Osteocyte (in vitro differentiated cells): ENCODE measurements at regions not wholly inside any gene's neighbourhood (a gene's known extent, or its start where the extent isn't known, plus 50 kb on each side); places are given as distances from the start of the nearest gene placed in this dataset.
"Not testable (repeated sequence)": the region's sequence is repeated elsewhere in the genome, so short reads cannot be mapped to it uniquely, and the experiment has no call there.

Source experiments
- DNase-seq: peaks from one replicate; pipeline ENCODE4 v3.0.0; 2021; ENCODE audit warnings: mixed read lengths; ENCODE audit not compliant: unreplicated experiment; ENCODE audit errors: extremely low spot score
- H3K27ac Mint-ChIP-seq: one replicate; pipeline ENCODE4 v1.8.0; 2021; ENCODE audit warnings: mild to moderate bottlenecking, mixed read lengths; ENCODE audit not compliant: unreplicated experiment
- H3K27me3 Mint-ChIP-seq: one replicate; pipeline ENCODE4 v1.8.0; 2021; ENCODE audit warnings: mixed read lengths; ENCODE audit not compliant: unreplicated experiment
- H3K36me3 Mint-ChIP-seq: one replicate; pipeline ENCODE4 v1.8.0; 2021; ENCODE audit warnings: mixed read lengths; ENCODE audit not compliant: unreplicated experiment
- H3K4me1 Mint-ChIP-seq: one replicate; pipeline ENCODE4 v1.8.0; 2021; ENCODE audit warnings: mixed read lengths; ENCODE audit not compliant: unreplicated experiment
- H3K4me3 Mint-ChIP-seq: one replicate; pipeline ENCODE4 v1.8.0; 2021; ENCODE audit warnings: mild to moderate bottlenecking, moderate library complexity, mixed read lengths; ENCODE audit not compliant: unreplicated experiment
- H3K9me3 Mint-ChIP-seq: one replicate; pipeline ENCODE4 v1.8.0; 2021; ENCODE audit warnings: mixed read lengths; ENCODE audit not compliant: unreplicated experiment
- TF ChIP-seq, protein P1 (sequence below): fragments of 200-600 bp; sonication (generic); IDR thresholded peaks from 2 replicates; pipeline ENCODE4 v1.5.0; 2021; ENCODE audit warnings: antibody characterized with exemption, mild to moderate bottlenecking, moderate library complexity

DNA sequence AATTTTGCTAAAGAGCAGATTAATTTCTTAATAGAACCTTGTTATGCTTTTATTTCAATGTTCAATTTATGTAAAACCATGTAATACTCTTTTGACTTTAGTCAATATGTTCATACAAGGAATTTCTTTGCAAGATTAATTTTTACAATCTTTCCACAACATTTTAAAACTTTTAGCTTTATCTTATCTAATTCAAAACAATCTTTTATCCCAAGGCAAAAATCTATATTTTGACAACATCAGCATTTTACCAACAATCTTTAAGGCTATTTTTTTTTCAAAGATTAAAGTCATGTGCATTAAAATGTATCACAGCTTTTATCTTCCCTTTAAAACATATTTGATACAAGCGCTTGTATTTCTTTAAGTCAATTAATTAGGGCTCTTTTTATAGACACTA lies 914.7 kb downstream of the PLOD2 start:
- Mint-ChIP-seq H3K9me3 (peaks cover 33% of the 10 kb centered on the region), H3K4me1 (peaks cover 9% of the 10 kb centered on the region), H3K4me3 (no peak overlapping the region), H3K36me3 (no peaks in the 10 kb centered on the region), H3K27me3 (peaks cover 4% of the 10 kb centered on the region), H3K27ac (no peak overlapping the region)
- TF ChIP-seq, protein P1, sequence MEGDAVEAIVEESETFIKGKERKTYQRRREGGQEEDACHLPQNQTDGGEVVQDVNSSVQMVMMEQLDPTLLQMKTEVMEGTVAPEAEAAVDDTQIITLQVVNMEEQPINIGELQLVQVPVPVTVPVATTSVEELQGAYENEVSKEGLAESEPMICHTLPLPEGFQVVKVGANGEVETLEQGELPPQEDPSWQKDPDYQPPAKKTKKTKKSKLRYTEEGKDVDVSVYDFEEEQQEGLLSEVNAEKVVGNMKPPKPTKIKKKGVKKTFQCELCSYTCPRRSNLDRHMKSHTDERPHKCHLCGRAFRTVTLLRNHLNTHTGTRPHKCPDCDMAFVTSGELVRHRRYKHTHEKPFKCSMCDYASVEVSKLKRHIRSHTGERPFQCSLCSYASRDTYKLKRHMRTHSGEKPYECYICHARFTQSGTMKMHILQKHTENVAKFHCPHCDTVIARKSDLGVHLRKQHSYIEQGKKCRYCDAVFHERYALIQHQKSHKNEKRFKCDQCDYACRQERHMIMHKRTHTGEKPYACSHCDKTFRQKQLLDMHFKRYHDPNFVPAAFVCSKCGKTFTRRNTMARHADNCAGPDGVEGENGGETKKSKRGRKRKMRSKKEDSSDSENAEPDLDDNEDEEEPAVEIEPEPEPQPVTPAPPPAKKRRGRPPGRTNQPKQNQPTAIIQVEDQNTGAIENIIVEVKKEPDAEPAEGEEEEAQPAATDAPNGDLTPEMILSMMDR = no peak
- DNase-seq = no peak

DNA sequence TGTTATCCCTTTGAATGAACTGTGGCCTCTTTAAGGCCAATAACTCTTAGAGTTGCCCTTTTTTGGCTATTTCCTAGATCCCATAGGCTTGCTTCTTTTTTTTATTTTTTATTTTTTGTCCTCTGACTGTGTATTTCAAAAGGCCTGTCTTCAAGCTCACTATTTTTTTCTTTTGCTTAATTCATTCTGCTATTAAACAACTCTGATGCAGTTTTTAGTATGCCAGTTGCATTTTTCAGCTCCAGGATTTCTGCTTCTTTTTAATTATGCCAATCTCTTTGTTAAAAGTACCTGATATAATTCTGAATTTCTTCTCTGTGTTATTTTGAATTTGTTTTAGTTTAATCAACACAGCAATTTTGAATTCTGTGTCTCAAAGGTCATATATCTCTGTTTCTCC lies 912.1 kb downstream of the PLOD2 start:
- TF ChIP-seq, protein P1 = no peak
- Mint-ChIP-seq H3K27me3 (no peaks in the 10 kb centered on the region), H3K4me1 (peaks cover 5% of the 10 kb centered on the region), H3K9me3 (peaks cover 27% of the 10 kb centered on the region), H3K36me3 (no peaks in the 10 kb centered on the region), H3K27ac (no peak overlapping the region), H3K4me3 (no peak overlapping the region)
- DNase-seq = no peak

- DNase-seq = no peak
- H3K36me3 Mint-ChIP-seq = no peaks in the 10 kb centered on the region
- H3K27me3 Mint-ChIP-seq = no peaks in the 10 kb centered on the region
- peaks cover 21% of the 10 kb centered on the region for H3K9me3 Mint-ChIP-seq
- no peaks in the 10 kb centered on the region for H3K4me1 Mint-ChIP-seq
- no peak overlapping the region for H3K27ac Mint-ChIP-seq
- TF ChIP-seq, protein P1 = no peak
- H3K4me3 Mint-ChIP-seq = no peak overlapping the region
Observed at GRCh38 chr3:145251311-145251710, 909.7 kb downstream of the PLOD2 start.

GRCh38 chr3:145257967-145258366 lies 903.0 kb downstream of the PLOD2 start:
- H3K4me3 Mint-ChIP-seq, H3K27me3 Mint-ChIP-seq, H3K9me3 Mint-ChIP-seq, H3K27ac Mint-ChIP-seq, H3K36me3 Mint-ChIP-seq, H3K4me1 Mint-ChIP-seq, DNase-seq: not testable (repeated sequence)

GRCh38 chr3:145259166-145259880 lies 901.7 kb downstream of the PLOD2 start:
- no peak overlapping the region for H3K27ac Mint-ChIP-seq
- no peaks in the 10 kb centered on the region for H3K36me3 Mint-ChIP-seq
- no peak overlapping the region for H3K4me3 Mint-ChIP-seq
- DNase-seq = no peak
- TF ChIP-seq, protein P1 = no peak
- no peaks in the 10 kb centered on the region for H3K27me3 Mint-ChIP-seq
- H3K9me3 Mint-ChIP-seq = no peaks in the 10 kb centered on the region
- no peaks in the 10 kb centered on the region for H3K4me1 Mint-ChIP-seq

GRCh38 chr3:145263458-145263857 lies 897.5 kb downstream of the PLOD2 start:
- not testable (repeated sequence) for DNase-seq, H3K9me3 Mint-ChIP-seq, H3K27me3 Mint-ChIP-seq, H3K4me1 Mint-ChIP-seq, H3K36me3 Mint-ChIP-seq, H3K27ac Mint-ChIP-seq, H3K4me3 Mint-ChIP-seq
